Upper lobe of left lung (tissue), 4 donors: ENCODE measurements at regions not wholly inside any gene's neighbourhood (a gene's known extent, or its start where the extent isn't known, plus 50 kb on each side); places are given as distances from the start of the nearest gene placed in this dataset.

Source experiments
- EP300 ChIP-seq, 4 donors: sonication (generic); formaldehyde crosslinking; IDR thresholded peaks; one replicate each; pipeline ENCODE4 v1.5.1; 2017; ENCODE audit warnings: antibody characterized with exemption in 4 of 4, control low read depth in 2 of 4
- POLR2A ChIP-seq, 4 donors: fragments of 450-650 bp; IDR thresholded peaks; one replicate each; pipeline ENCODE4 v1.5.1; 2016 to 2017; ENCODE audit warnings: antibody characterized with exemption in 4 of 4, mild to moderate bottlenecking in 2 of 4
- POLR2AphosphoS5 ChIP-seq, 2 donors: sonication (generic); formaldehyde crosslinking; IDR thresholded peaks; one replicate each; pipeline ENCODE4 v1.5.1; 2017; ENCODE audit warnings: antibody characterized with exemption in 2 of 2
- TF ChIP-seq, protein P1 (sequence below), 6 experiments: fragments of 450-650 bp in 4 of 6; fragments of 200-600 bp in 2 of 6; sonication (generic) in 2 of 6; IDR thresholded peaks; one replicate each; pipeline ENCODE4 v1.5.1; 2016 to 2019; ENCODE audit warnings: antibody characterized with exemption in 6 of 6

GRCh38 chr1:195075973-195076372, 1532.3 kb downstream of the KCNT2 start:
- TF ChIP-seq, protein P1, sequence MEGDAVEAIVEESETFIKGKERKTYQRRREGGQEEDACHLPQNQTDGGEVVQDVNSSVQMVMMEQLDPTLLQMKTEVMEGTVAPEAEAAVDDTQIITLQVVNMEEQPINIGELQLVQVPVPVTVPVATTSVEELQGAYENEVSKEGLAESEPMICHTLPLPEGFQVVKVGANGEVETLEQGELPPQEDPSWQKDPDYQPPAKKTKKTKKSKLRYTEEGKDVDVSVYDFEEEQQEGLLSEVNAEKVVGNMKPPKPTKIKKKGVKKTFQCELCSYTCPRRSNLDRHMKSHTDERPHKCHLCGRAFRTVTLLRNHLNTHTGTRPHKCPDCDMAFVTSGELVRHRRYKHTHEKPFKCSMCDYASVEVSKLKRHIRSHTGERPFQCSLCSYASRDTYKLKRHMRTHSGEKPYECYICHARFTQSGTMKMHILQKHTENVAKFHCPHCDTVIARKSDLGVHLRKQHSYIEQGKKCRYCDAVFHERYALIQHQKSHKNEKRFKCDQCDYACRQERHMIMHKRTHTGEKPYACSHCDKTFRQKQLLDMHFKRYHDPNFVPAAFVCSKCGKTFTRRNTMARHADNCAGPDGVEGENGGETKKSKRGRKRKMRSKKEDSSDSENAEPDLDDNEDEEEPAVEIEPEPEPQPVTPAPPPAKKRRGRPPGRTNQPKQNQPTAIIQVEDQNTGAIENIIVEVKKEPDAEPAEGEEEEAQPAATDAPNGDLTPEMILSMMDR (IDR thresholded peaks at IDR 0.05) = no peak
- no peak for TF ChIP-seq POLR2AphosphoS5 (IDR thresholded peaks at IDR 0.05)
- no peak for TF ChIP-seq POLR2A (IDR thresholded peaks at IDR 0.05)
- no peak for TF ChIP-seq EP300 (IDR thresholded peaks at IDR 0.05)
